Motor neuron (in vitro differentiated cells): ENCODE measurements at regions not wholly inside any gene's neighbourhood (a gene's known extent, or its start where the extent isn't known, plus 50 kb on each side); places are given as distances from the start of the nearest gene placed in this dataset.

ENCODE experiments used
- ATAC-seq, 8 experiments: fragments of 200-7000 bp; cut with Tn5 transposase; replicated peaks in 6 of 8; 2 replicates each; pipeline ENCODE4 v1.8.0; 2021; ENCODE audit warnings: mild to moderate bottlenecking in 8 of 8, moderate library complexity in 8 of 8
- H3K27ac ChIP-seq, 2 donors: fragments of 250-450 bp; sonication (Bioruptor Pico); 2 replicates each; pipeline ENCODE4 v1.9.0; 2021; ENCODE audit warnings: antibody characterized with exemption in 2 of 2, mild to moderate bottlenecking in 2 of 2, moderate library complexity in 1 of 2
- H3K4me1 ChIP-seq, 2 donors: fragments of 250-450 bp; sonication (Bioruptor Pico); replicated peaks in 1 of 2; 2 replicates each; pipeline ENCODE4 v1.6.1; 2021; ENCODE audit warnings: antibody characterized with exemption in 2 of 2, mild to moderate bottlenecking in 2 of 2, moderate library complexity in 1 of 2
- H3K4me3 ChIP-seq, 5 donors: fragments of 250-450 bp; sonication (Bioruptor Pico); 2 replicates each; pipeline ENCODE4 v1.9.0; 2021; ENCODE audit warnings: antibody characterized with exemption in 5 of 5, mild to moderate bottlenecking in 5 of 5, moderate library complexity in 4 of 5
- WGBS, 10 experiments: fragments of 450-650 bp; shearing (Covaris generic); methylation state at CpG; one replicate each; pipeline ENCODE4 v1.0.0; 2022; 5-methylcytosine and 5-hydroxymethylcytosine counted together
- in situ Hi-C, 9 experiments: fragments of 400-800 bp; cut with MboI; loops; one replicate each; pipeline ENCODE4 v1.15.0; 2021; ENCODE audit warnings: low sequenced_read_pairs in 9 of 9, low pct_unique_long_range_greater_than_20kb in 2 of 9; ENCODE audit not compliant: unreplicated experiment in 9 of 9

DNA sequence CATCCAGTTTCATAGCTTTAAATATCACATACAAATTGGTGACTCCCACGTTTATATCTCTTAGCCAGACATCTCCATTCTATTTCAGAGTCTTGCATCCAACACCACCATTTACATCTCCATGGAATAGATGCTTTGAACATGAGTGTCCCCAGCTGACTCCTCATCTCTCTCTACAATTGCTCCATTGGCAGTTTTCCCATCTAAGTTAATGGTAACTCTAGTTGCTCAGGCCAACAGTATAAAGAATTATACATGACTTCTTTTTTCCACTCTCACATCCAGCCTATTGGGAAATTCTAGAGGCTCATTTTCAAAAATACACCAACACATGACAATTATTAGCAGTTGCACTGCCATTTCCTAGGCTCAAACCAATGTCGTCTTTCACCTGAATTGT lies 388.2 kb downstream of the STIM2 start:
- Histone ChIP-seq H3K27ac (no peak overlapping the region), H3K4me3 (no peak overlapping the region), H3K4me1 (no peaks in the 10 kb centered on the region)
- in situ Hi-C loops: no loop called here
- WGBS, 10 experiments: 0 to 69% (median 17%) methylated on average over 1 to 2 of the region's 2 CpGs
- ATAC-seq: peak in 2 of 8 experiments; percentile 46 to 72

DNA sequence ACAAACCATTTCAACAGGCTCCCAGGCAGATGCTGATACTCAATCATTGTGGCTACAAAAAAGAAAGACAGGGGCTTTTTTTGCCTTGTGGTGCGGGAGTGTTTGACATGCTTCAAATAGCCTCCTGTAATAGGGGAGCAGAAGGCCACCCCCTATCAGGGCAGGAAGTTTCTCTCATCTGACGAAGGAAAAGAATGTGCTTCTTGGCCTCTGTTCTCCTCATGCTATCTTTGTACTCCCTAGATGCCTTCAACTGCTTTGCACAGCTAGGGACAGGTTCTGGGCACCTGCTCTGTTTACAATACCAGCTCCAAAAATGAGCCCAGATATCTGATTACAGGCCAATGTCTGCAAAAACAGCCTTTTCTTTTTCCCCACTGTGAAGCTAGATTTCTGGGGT lies 391.1 kb downstream of the STIM2 start:
- Histone ChIP-seq H3K4me1 (peaks cover 0 to 3% of the 10 kb centered on the region in 2 donors), H3K4me3 (no peak overlapping the region), H3K27ac (no peak overlapping the region)
- in situ Hi-C loops: no loop called here
- WGBS, 10 experiments: 0 to 61% (median 33%) methylated on average over 1 to 2 of the region's 2 CpGs; no CpG with 5 or more reads in 3 of the 10 experiments
- no peak for ATAC-seq

DNA sequence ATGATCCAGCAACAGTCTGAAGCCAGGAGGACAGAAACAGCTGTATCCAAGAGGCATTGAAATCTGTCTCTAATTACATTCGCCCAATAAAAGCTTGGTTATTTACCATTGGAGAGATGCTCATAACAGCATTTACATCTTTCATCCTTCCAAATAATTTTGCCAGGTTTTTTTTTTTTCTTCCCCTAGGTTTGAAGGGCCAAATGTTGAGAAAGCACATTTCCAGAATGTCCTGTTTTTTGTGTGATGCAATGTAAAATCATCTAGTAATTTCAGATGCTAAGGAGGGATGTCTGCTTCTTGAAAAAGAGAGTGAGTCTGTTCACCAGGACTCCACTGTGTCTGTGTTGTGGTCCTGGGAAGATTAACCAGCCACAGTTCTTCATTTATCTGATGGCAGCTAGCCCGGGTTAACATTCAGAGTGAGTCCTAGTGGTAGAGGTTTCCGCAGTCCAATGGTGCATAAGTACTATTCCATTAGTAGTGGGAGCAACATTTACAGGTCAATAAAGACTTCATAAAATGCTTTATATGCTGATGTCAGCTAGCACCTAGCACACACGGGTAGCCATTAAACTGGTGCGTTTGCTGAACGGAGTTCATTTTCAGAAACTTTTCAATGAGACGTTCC lies 406.8 kb downstream of the STIM2 start:
- Histone ChIP-seq H3K4me1 (peaks cover 2 to 28% of the 10 kb centered on the region in 2 donors), H3K27ac (no peak overlapping the region), H3K4me3 (no peak overlapping the region)
- ATAC-seq: no peak
- 0 to 100% (median 36%) methylated on average over 1 to 7 of the region's 7 CpGs; no CpG with 5 or more reads in 1 of the 10 experiments for WGBS, 10 experiments
- in situ Hi-C loops: no loop called here

DNA sequence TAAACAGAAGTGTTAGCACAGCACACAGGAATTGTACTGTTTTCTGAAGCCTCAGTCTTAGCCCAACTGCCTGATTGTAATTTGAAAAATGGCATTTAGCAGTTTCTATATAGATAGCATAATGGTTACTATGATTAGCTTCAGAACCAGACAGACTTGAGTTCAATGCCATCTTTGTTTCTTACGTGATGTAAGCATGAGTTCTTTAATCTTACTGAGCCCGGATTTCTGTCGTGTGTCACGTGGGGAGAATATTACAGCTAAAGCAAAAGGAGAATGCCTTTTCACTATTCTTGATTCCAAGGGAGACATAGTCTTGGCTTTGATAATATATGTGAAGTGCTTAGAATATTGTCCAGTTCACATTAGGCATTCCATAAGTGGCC lies 407.3 kb downstream of the STIM2 start:
- Histone ChIP-seq H3K4me1 (peaks cover 4 to 33% of the 10 kb centered on the region in 2 donors), H3K27ac (no peak overlapping the region), H3K4me3 (no peak overlapping the region)
- 69 to 100% (median 87%) methylated on average over 1 to 4 of the region's 4 CpGs; no CpG with 5 or more reads in 3 of the 10 experiments for WGBS, 10 experiments
- in situ Hi-C loops: no loop called here
- no peak for ATAC-seq

DNA sequence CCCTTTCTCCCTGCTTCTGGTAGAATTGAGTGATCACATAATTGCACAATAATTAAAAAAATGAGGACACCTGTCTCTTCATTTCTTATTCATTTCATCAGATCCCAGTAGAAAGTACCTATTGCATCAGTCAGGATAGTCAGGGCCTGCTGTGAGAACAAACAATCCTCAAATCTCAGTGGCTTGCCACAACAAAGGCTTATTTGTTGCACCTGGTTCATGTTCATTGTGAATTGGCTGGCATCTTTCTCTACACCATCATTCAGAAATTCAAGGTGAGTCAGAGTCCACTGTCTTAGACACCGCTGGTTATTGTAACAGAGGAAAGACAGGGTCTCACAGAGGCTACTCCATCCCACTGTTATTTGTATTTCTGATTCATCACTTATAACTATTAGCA lies 409.8 kb downstream of the STIM2 start:
- in situ Hi-C loops: no loop called here
- H3K27ac ChIP-seq: peak overlapping the region in 1 of 2 donors; percentile 15
- H3K4me3 ChIP-seq: no peak overlapping the region
- 0 to 100% (median 69%) methylated on average over 1 of the region's 1 CpG; no CpG with 5 or more reads in 4 of the 10 experiments for WGBS, 10 experiments
- peaks cover 4 to 39% of the 10 kb centered on the region in 2 donors for H3K4me1 ChIP-seq
- ATAC-seq: peak in 3 of 8 experiments; percentile 48 to 50 (median 49)

DNA sequence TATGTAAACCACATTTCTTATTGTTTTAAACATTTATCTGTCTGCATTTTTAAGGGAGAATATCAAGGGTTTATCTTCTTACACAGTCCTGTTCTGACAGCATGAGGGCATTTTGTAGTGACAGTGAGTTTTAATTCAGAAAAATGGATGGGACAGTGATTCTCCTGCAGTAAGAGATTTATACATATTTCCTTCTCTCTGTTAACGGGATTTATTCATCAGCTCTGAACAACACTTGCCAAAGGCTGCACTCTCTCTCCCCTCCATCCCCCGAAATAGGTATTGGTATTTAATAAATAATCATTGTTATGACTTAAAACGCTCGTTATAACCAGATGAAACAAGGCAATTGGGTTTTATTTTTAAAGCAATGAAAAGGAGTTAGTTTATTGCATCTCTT lies 410.9 kb downstream of the STIM2 start:
- ATAC-seq: peak in 4 of 8 experiments; percentile 48 to 80 (median 52)
- Histone ChIP-seq H3K4me3 (no peak overlapping the region), H3K4me1 (peaks cover 4 to 44% of the 10 kb centered on the region in 2 donors), H3K27ac (no peak overlapping the region)
- 0 to 64% (median 49%) methylated on average over 3 to 4 of the region's 4 CpGs; no CpG with 5 or more reads in 1 of the 10 experiments for WGBS, 10 experiments
- in situ Hi-C loops: no loop called here

DNA sequence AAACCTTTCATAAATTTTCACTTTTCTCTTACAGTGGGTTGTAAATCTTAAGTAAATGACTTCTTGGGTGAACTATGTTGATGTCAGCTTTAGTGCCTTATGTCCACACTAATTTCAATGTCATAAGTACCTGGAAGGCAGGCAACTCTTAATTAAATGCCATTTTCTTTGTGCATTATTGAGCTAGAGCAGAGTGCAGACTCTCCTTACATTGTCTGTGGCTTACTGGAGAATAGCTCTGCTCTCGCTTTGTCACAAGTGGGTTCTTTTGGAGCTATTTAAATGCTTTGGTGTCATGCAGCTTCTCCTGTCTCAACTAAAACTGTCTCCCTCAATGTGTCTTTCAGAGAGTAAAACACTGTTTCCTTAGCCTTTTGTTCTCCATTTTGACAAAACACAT lies 411.6 kb downstream of the STIM2 start:
- Histone ChIP-seq H3K4me1 (peaks cover 4 to 47% of the 10 kb centered on the region in 2 donors), H3K27ac (no peak overlapping the region), H3K4me3 (no peak overlapping the region)
- in situ Hi-C loops: no loop called here
- peak in 5 of 8 experiments; percentile 29 to 79 (median 64) for ATAC-seq
- WGBS, 10 experiments: 0 to 38% (median 6%) methylated on average over 1 of the region's 1 CpG; no CpG with 5 or more reads in 4 of the 10 experiments

DNA sequence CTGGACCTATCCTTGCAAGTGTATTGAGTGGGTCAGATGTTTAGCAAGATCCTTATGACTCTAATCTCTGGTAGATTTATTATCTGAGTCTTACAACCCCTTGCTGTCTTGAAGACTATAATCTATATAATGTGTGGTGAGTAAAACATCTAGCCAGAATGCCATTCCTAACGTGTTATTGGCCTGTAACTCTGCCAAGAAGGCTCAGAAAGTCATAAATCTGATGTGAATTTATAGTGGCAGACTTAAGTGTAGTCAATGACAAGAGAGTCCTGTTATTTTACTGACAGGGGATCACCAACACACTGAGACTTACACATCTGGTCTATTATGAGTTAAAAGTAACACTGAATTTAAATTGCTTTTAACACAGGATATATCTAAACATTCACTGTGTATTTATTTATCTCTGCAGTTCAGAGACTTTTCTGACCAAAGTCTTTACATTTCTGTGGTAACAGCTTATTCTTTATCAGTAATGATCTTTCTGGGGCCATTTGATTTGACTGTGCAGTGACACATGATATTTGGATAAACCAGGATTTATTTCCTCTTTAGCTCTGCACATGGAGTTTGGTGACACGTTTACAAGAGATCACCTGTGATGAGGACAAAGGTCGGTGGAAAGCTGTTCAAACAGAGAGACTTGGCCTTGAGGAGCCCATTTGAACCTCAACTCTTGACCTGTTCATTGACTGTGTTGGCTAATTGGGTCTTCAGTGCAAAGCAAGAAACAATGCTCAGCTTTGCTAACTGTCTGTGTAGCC lies 415.8 kb downstream of the STIM2 start:
- WGBS, 10 experiments: 0 to 100% (median 22%) methylated on average over 1 to 3 of the region's 3 CpGs; no CpG with 5 or more reads in 1 of the 10 experiments
- peaks cover 4 to 33% of the 10 kb centered on the region in 2 donors for H3K4me1 ChIP-seq
- in situ Hi-C loops: no loop called here
- H3K4me3 ChIP-seq: no peak overlapping the region
- H3K27ac ChIP-seq: no peak overlapping the region
- ATAC-seq: peak in 1 of 8 experiments; percentile 14

DNA sequence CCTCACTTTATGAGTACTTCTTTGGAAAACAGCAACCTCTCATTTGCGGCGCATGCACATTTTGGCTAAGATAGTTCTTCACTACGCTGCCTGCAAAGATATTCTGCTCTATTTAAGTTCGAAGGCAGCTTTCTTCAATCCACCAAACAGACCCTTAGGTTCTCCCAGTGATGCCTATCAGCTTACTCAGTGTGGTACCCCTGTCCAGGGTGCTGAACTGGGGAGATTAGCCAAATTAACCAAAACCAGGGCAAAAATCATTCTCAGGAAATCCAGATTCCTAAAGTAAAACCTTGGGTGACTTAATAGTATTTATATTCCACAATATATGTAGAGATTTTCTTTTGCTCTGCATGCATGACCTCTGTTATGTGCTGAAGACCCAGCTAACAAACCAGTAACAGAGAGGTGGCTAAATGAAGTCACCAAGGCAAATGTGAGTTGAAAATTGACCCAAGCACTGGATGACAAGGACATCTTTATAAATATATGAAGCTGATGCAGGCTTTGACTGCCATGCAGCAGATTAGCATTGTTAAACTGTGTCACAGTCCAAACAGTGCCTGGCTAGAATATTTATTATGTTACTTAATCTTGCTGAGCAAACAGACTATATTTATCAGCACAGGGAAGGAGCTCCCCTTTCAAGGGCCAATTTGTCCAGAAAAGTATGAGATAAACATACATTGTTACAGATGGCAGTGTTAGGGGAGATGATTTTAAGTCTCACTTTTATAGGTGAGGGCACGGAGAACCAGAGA lies 418.2 kb downstream of the STIM2 start:
- in situ Hi-C loops: no loop called here
- no peak overlapping the region for H3K27ac ChIP-seq
- peaks cover 0 to 13% of the 10 kb centered on the region in 2 donors for H3K4me1 ChIP-seq
- no peak overlapping the region for H3K4me3 ChIP-seq
- ATAC-seq: peak in 7 of 8 experiments; percentile 33 to 90 (median 59)
- 0 to 75% (median 51%) methylated on average over 2 to 5 of the region's 5 CpGs for WGBS, 10 experiments

DNA sequence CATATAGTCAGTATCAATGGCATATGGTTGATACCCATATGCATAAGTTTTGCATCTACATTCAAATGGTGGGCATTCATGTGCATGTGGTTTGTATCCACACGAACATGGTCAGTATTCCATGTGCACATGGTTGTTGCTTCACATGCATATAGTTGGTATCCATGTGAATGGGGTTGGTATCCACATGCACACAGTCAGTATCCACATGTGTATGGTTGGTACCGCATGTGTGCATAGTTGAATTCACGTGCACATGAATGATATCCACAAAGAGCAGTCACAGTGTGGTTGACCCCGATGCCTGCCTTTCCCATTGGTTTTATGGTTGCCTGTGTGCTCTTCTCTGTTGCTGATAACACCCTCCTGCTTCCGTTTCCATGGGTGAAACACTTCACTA lies 427.9 kb downstream of the STIM2 start:
- 15 to 94% (median 70%) methylated on average over 1 to 4 of the region's 5 CpGs; no CpG with 5 or more reads in 1 of the 10 experiments for WGBS, 10 experiments
- in situ Hi-C loops: no loop called here
- no peak overlapping the region for H3K27ac ChIP-seq
- ATAC-seq: no peak
- no peaks in the 10 kb centered on the region for H3K4me1 ChIP-seq
- H3K4me3 ChIP-seq: no peak overlapping the region

DNA sequence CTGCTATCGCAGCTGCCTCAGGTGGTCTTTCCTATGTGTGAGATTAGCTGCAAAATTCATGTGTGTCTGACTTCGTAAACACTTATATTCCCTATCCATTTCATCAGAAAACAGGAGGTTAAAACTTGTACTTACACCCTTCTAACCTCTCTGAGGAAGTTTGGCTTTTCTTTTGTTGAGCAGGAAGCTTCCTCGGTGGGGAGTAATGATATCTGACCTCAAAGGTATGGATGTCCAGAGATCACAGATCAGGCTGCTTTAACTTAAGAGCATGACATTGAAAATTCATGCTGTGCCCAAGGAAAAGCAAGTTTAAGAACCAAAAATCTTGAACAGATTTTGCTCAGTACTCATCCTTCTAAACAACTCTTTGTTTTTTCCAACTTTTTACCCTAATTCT lies 429.1 kb downstream of the STIM2 start:
- H3K4me1 ChIP-seq: no peaks in the 10 kb centered on the region
- 0 to 80% (median 38%) methylated on average over 1 to 3 of the region's 3 CpGs; no CpG with 5 or more reads in 1 of the 10 experiments for WGBS, 10 experiments
- in situ Hi-C loops: no loop called here
- no peak overlapping the region for H3K27ac ChIP-seq
- H3K4me3 ChIP-seq: no peak overlapping the region
- ATAC-seq: no peak

DNA sequence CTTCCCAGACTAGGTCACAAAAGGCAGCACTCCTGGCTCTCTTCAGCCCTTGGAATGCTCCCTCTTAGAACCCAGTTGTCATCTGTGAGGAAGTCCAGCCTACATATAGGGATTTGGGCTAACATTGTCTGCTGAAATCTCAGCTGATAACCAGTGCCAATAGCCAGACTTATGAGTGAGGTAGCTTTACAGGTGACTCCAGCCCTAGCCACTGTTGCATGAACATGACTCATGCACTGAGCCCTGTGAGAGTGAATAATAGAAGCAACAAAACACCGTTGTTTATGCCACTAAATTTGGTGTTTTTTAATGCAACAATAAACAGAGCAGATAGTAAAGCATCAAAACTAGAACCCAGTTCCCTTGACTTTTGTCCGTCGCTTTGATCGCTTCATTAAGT lies 433.2 kb downstream of the STIM2 start:
- Histone ChIP-seq H3K4me1 (no peaks in the 10 kb centered on the region), H3K4me3 (no peak overlapping the region), H3K27ac (no peak overlapping the region)
- in situ Hi-C loops: no loop called here
- WGBS, 10 experiments: 40 to 83% (median 64%) methylated on average over 3 to 4 of the region's 4 CpGs; no CpG with 5 or more reads in 2 of the 10 experiments
- ATAC-seq: no peak

DNA sequence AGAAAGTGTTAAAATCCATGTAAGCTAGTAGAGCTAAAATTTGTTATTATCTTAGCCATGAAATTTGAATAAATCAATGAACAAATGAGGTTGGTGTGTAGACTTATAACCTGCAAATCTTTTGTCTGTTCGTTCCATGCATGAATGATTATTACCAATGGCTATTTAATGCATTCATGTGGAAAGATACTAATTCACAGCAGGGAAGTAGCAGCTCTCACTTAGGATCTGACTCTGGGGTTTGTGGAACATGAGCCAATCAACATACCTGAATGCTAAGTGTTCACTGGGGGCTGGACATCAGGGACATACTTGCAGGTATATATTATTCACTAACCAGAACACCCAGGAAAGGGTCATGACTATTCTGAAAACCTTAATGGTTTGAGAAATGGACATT lies 444.1 kb downstream of the STIM2 start:
- H3K4me1 ChIP-seq: no peaks in the 10 kb centered on the region
- H3K4me3 ChIP-seq: no peak overlapping the region
- in situ Hi-C loops: loop anchor here in 3 of 9 experiments (25.0 kb wide), 2 partner anchors 217 to 242 kb away; no protein-coding TSS in a partner anchor
- H3K27ac ChIP-seq: no peak overlapping the region
- ATAC-seq: peak in 2 of 8 experiments; percentile 41 to 53
- 0 to 75% (median 56%) methylated on average over 1 of the region's 1 CpG; no CpG with 5 or more reads in 3 of the 10 experiments for WGBS, 10 experiments
